Stimulated activated CD4-positive, alpha-beta T cell treated with anti-CD3 and anti-CD28 coated beads, Interleukin-12 subunit alpha, Interleukin-12 subunit beta, amount 100 ng/mL, for 48 hours (primary cell): ENCODE measurements at regions not wholly inside any gene's neighbourhood (a gene's known extent, or its start where the extent isn't known, plus 50 kb on each side); places are given as distances from the start of the nearest gene placed in this dataset.
"Not testable (repeated sequence)": the region's sequence is repeated elsewhere in the genome, so short reads cannot be mapped to it uniquely, and the experiment has no call there.

Source experiments
- DNase-seq, 3 donors: peaks; one replicate each; pipeline ENCODE4 v3.0.0-alpha.2; 2020; ENCODE audit warnings: low read depth in 2 of 3, low spot score in 1 of 3

GRCh38 chr11:38751421-38751820, 2153.4 kb upstream of the RAG2 start:
- DNase-seq, result no peak

GRCh38 chr11:38746516-38746915, 2148.5 kb upstream of the RAG2 start:
- not testable (repeated sequence) for DNase-seq

DNA sequence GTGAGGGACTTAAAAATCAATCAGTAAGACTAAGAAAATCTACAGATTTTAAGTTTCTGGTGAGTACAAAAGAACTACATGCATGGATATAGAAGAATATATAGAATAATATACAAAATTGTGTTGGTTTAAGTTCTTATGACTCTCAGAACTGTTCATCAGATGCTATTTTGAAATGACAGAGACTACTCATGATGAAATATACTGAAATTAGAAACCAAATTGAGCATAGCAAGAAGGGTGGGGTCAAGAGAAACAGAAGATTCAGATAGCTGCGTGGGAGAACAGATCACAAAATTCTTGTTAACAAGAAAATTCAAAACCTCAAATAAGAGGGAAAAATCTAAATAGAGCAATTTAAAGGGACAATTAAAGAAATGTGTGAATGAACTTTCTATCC, 2125.3 kb upstream of the RAG2 start:
- DNase-seq, result no peak

DNA sequence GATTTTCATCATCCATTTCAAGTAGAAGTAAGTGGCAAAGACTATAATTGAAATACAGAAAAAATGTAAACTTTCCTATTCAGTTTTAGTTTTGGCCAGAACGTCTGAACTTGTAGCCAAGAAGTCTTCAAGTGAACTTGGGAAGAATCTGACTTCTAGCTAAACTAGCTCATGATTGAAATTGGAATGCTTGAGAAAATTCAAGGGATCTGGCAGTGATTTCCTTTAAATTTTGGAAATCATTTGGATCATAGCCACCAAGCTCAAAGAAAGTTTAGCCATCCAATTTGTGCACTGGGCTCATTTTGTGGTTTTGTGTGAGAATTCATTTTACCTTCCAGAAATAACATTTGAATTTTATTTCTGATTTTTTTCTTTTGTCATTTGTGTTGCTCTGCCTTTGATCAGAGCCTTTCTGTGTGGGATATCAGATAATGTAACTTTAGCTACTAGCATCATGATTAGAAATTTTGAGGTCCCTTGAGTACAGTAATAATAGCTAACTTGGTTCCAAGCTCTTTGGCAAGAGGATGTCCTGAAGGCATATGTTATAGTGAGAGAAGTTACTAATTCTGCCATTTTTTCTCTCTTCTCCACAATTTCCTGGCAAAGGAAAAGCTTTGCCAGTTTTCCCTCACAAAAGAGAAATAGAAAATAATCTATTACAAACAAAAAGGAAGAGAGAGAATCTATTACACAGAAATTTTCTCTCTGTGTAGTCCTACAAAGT, 2123.7 kb upstream of the RAG2 start:
- no peak for DNase-seq

DNA sequence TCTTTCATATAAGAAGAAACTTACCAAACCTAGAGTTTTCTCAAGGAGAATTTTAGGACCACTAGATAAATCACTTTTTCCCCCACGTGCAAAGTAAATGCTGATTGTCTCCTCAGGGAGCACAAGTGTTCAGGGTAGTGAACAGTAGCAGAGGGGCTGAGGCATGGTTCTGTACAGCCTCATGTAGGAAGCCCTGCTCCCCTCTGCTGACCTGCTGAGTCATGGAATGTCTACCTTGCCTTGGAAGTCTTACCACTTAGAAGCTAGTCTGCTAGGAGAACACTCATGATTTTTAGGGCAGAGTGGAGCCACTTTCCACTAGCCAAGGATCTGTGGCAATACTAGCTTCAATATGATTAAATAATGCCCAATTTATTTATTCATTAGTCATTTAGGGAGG, 2120.6 kb upstream of the RAG2 start:
- DNase-seq, result no peak

DNA sequence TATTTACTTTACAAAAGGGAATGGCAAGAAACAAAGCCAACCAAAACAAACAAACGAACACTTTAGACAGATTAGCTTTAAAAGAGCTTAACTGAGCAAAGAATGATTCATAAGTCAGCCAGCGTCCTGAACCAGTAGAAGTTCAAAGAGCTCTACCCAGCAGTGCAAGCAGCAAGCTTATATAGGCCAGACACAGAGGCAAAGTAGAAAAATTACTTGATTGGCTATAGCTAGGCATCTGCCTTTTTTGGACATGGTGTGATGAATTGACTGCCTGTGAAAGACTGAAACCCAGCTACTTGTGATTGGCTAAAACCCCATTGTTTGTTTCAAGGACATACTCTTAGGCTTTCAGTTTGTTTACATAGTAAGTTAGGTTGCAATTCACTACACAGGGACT, 2120.0 kb upstream of the RAG2 start:
- DNase-seq, result no peak

GRCh38 chr11:38711110-38711509, 2113.1 kb upstream of the RAG2 start:
- no peak for DNase-seq

- DNase-seq, result no peak
These were observed 2112.2 kb upstream of the RAG2 start for GRCh38 chr11:38710262-38710661.

GRCh38 chr11:38700111-38700510, 2102.1 kb upstream of the RAG2 start:
- DNase-seq, result no peak

DNA sequence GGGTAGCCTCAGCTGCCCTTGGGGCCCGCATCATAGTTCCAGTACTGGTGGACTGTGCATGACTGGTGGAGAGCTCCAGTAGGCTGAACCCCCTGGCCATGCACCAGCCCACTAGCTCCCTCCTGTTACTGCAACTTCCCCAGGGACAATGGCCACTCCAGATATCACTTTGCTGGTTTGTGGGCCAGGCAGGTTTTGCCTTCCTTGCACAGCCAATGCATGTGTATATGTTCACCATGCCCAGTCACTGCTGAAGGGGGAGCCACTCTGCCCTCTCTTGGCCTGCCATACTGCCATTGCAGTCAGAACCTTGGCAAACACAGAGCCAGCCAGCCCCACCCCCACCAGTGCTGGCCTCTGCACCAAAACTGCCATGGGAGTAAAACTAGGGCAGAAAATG, 2095.3 kb upstream of the RAG2 start:
- DNase-seq, result no peak

GRCh38 chr11:38690211-38690610, 2092.2 kb upstream of the RAG2 start:
- not testable (repeated sequence) for DNase-seq

GRCh38 chr11:38687008-38687407, 2089.0 kb upstream of the RAG2 start:
- DNase-seq, result no peak

- no peak for DNase-seq
These were observed 2085.4 kb upstream of the RAG2 start for GRCh38 chr11:38683484-38683883.

DNA sequence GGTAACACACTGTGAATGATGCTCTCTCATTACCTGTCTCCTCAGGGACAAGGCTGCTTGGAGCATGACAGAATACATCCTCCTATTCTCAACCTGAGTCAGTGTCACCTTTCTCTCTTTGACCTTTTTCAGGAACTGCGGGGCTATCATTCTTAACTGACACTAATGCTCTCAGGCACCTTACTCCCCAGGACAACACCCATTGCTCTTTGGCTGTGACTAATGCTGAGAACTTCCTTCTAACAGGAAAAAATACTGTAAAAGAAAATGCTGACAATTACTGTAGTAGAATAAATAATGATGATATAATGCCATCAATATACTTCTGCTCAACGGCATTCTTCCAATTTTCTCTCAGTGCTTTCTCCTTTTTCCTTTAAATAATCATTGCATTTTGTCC, 2082.7 kb upstream of the RAG2 start:
- no peak for DNase-seq

GRCh38 chr11:38680166-38680565, 2082.1 kb upstream of the RAG2 start:
- DNase-seq, result no peak

- no peak for DNase-seq
These were observed 2074.4 kb upstream of the RAG2 start for GRCh38 chr11:38672445-38672844.

GRCh38 chr11:38667359-38667758, 2069.3 kb upstream of the RAG2 start:
- no peak for DNase-seq

DNA sequence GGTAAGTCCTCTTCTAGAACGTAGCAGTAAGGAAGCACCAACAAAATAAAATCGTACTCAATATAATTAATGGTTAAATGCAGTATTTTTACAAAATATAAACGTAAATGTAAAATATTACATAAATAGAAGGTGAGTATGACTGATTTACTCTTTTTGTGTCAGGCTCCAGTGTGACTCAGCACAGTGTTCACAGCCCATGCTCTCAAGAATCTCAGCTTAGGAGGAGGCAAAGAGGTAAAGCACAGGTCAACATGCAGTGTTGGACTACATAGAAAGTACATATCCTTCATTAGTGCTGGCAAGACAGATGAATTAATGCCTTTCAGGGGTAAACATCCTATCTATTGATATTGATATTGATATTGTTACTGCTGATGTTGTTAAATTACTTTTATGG, 2050.6 kb upstream of the RAG2 start:
- no peak for DNase-seq

- DNase-seq, result no peak
These were observed 2048.3 kb upstream of the RAG2 start for GRCh38 chr11:38646382-38646781.

GRCh38 chr11:38640854-38641253, 2042.8 kb upstream of the RAG2 start:
- DNase-seq, result no peak

DNA sequence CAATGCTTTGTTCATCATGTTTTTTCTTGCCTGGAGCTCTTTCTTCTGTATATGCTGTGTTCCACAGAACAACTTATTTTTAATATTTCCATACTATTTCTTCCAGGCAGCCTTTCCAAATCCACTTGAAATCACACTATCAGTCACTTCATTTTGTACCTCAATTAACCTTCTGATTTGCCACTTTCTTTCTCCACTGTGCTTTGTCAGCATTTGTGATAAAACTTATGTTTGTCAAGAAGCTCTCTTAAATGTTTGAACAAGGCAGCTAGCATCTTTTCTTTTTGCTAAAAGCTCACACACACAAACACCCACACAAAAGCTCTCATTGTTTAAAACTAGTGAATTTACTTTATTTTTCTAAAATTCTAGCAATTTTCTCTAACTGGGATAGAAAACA, 2014.7 kb upstream of the RAG2 start:
- DNase-seq, result no peak

GRCh38 chr11:38601371-38601770, 2003.3 kb upstream of the RAG2 start:
- DNase-seq, result not testable (repeated sequence)

GRCh38 chr11:38598418-38598817, 2000.4 kb upstream of the RAG2 start:
- no peak for DNase-seq
